ENCODE measurements at regions not wholly inside any gene's neighbourhood (a gene's known extent, or its start where the extent isn't known, plus 50 kb on each side); places are given as distances from the start of the nearest gene placed in this dataset.

DNA sequence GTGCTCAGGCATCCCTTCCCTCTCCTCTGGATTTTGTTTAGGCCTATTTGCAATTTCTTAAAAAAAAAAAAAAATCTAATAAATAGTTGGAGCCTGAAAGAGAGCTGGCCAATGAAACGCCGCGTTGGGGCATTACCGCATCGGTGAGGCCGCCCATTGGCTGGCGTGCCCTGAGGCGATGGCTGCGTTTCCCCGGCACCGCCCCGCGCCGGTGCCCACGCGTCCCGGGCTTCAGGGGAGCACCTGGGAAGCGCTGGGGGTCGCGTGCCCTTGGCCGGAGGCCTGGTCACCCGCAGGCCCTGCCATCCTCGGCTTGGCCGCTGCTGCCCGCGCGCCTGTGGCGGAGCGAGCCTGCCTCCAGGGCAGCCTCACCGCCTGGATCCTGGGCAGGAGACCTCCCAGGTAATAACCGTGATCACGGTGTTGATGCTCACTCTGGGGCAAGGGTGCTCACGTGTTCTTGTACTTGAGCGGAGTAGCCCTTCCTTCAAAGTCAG is 155.4 kb downstream of the NRN1 start (continued):
- TF ChIP-seq U2AF2 (optimal IDR thresholded peaks at IDR 0.05; ENCODE audit: low read depth, low read length) (no peak), ESRRB (CRISPR knock-in tag; IDR thresholded peaks at IDR 0.05; ENCODE audit: borderline replicate concordance) (no peak), TRIM28 (IDR thresholded peaks at IDR 0.05) (no peak), ATF7 (IDR thresholded peaks at IDR 0.05) (peak; percentile 74), SIX5 (IDR thresholded peaks at IDR 0.05; ENCODE audit: borderline replicate concordance in 1 of 2, insufficient read depth in 1 of 2, low read depth in 1 of 2, low read length in 2 of 2) (no peak), SMARCB1 (IDR thresholded peaks at IDR 0.05; ENCODE audit: insufficient read length, low read depth) (no peak), CHD4 (IDR thresholded peaks at IDR 0.05; ENCODE audit: insufficient read depth, insufficient replicate concordance, low read depth, low read length, poor library complexity, severe bottlenecking) (no peak), KDM5B (IDR thresholded peaks at IDR 0.05; ENCODE audit: insufficient replicate concordance, low read depth, low read length) (no peak), ZC3H11A (IDR thresholded peaks at IDR 0.05; ENCODE audit: low read depth, low read length) (no peak), NRF1 (conservative IDR thresholded peaks at IDR 0.05 in 1 of 2, IDR thresholded peaks at IDR 0.05 in 1 of 2) (0 out of 4 replicates have a peak, but pooled peaks of 1 of the 2 experiments have one; percentile 23), ZNF431 (CRISPR knock-in tag; IDR thresholded peaks at IDR 0.05) (no peak), HOMEZ (CRISPR knock-in tag; IDR thresholded peaks at IDR 0.05) (no peak), MLX (CRISPR knock-in tag; conservative IDR thresholded peaks at IDR 0.05) (no peak), DPF2 (IDR thresholded peaks at IDR 0.05) (no peak), MIER1 (IDR thresholded peaks at IDR 0.05; ENCODE audit: low read depth) (no peak), SRSF3 (IDR thresholded peaks at IDR 0.05; ENCODE audit: insufficient read depth, low read length) (no peak), TRIM24 (IDR thresholded peaks at IDR 0.05) (no peak), ZNF354B (CRISPR knock-in tag; IDR thresholded peaks at IDR 0.05) (no peak), ELK1 (CRISPR knock-in tag; IDR thresholded peaks at IDR 0.05) (no peak), HMGXB4 (CRISPR knock-in tag; IDR thresholded peaks at IDR 0.05) (no peak), NFYB (IDR thresholded peaks at IDR 0.05; ENCODE audit: extremely low read depth, insufficient read length) (peak; percentile 12)
- TF ChIP-seq, protein P1, sequence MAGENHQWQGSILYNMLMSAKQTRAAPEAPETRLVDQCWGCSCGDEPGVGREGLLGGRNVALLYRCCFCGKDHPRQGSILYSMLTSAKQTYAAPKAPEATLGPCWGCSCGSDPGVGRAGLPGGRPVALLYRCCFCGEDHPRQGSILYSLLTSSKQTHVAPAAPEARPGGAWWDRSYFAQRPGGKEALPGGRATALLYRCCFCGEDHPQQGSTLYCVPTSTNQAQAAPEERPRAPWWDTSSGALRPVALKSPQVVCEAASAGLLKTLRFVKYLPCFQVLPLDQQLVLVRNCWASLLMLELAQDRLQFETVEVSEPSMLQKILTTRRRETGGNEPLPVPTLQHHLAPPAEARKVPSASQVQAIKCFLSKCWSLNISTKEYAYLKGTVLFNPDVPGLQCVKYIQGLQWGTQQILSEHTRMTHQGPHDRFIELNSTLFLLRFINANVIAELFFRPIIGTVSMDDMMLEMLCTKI (IDR thresholded peaks at IDR 0.05; ENCODE audit: partially characterized antibody) = no peak
- TF ChIP-seq, protein P2, sequence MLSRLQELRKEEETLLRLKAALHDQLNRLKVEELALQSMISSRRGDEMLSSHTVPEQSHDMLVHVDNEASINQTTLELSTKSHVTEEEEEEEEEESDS (CRISPR knock-in tag; IDR thresholded peaks at IDR 0.05) = no peak

Data from K562 (cell line).